AG04450 (cell line): ENCODE measurements at regions not wholly inside any gene's neighbourhood (a gene's known extent, or its start where the extent isn't known, plus 50 kb on each side); places are given as distances from the start of the nearest gene placed in this dataset.
"Not testable (repeated sequence)": the region's sequence is repeated elsewhere in the genome, so short reads cannot be mapped to it uniquely, and the experiment has no call there.

Experiments
- CTCF ChIA-PET: fragments of 300-600, 350-600 bp; formaldehyde crosslinking; extraction: SDS; loops from one replicate; lab custom pipeline; 2022; ENCODE audit warnings: antibody characterized with exemption, inconsistent platforms; lab: Charles Lee
- POLR2A ChIA-PET: fragments of 350-600 bp; formaldehyde crosslinking; extraction: SDS; loops from one replicate; lab custom pipeline; 2021; ENCODE audit warnings: antibody characterized with exemption, inconsistent platforms; lab: Yijun Ruan, JAX
- DNase-seq: peaks from one replicate; pipeline ENCODE4 v3.0.0-alpha.2; 2011; ENCODE audit warnings: low read depth, low spot score
- H3K27ac ChIP-seq: one replicate; pipeline ENCODE4 v1.5.1; 2012; ENCODE audit warnings: low read depth, low read length, control low read depth
- H3K27me3 ChIP-seq: one replicate; pipeline ENCODE4 v1.6.0; 2012; ENCODE audit warnings: low read length; ENCODE audit not compliant: control insufficient read depth, insufficient read depth
- H3K4me3 ChIP-seq: 2 replicates; pipeline ENCODE4 v1.5.1; 2011; ENCODE audit warnings: mild to moderate bottlenecking, low read depth, low read length, control low read depth
- H3K9me3 ChIP-seq: 2 replicates; pipeline ENCODE4 v1.5.1; 2012; ENCODE audit warnings: low read length; ENCODE audit not compliant: control insufficient read depth, insufficient read depth
- CTCF ChIP-seq: IDR thresholded peaks from 2 replicates; pipeline ENCODE4 v1.5.1; 2011; ENCODE audit warnings: low read depth, low read length, control low read depth, inconsistent platforms

GRCh38 chr1:224543453-224543852 lies 72.7 kb upstream of the CNIH3 start:
- no peak for DNase-seq
- H3K27me3 ChIP-seq: no peaks in the 10 kb centered on the region
- H3K4me3 ChIP-seq: no peak overlapping the region
- TF ChIP-seq CTCF: no peak
- CTCF ChIA-PET: interaction anchor here (0.6 to 2.9 kb wide), 5 partner anchors 30 to 352 kb away, joined by 3 to 18 read pairs (median 8); no protein-coding TSS in a partner anchor
- H3K9me3 ChIP-seq: no peaks in the 10 kb centered on the region
- POLR2A ChIA-PET: interaction anchor here (0.6 to 1.3 kb wide), 2 partner anchors 13 to 14 kb away, joined by 3 to 4 read pairs; no protein-coding TSS in a partner anchor
- H3K27ac ChIP-seq: peak overlapping the region; percentile 89

- no peak for DNase-seq
- TF ChIP-seq CTCF: no peak
Measured at GRCh38 chr1:224544346-224545110, 71.6 kb upstream of the CNIH3 start.

GRCh38 chr1:224545571-224545970 lies 70.5 kb upstream of the CNIH3 start:
- Histone ChIP-seq H3K4me3 (no peak overlapping the region), H3K27ac (no peak overlapping the region), H3K27me3 (no peaks in the 10 kb centered on the region), H3K9me3 (no peaks in the 10 kb centered on the region)
- no peak for DNase-seq
- ChIA-PET CTCF (interaction anchor here (0.6 to 2.9 kb wide), 4 partner anchors 32 to 307 kb away, joined by 3 to 18 read pairs (median 6); no protein-coding TSS in a partner anchor), POLR2A (no interaction called here)
- TF ChIP-seq CTCF: no peak

More at GRCh38 chr1:224544346-224545110, 71.6 kb upstream of the CNIH3 start:
- CTCF ChIA-PET: interaction anchor here (0.6 to 2.9 kb wide), 4 partner anchors 31 to 308 kb away, joined by 3 to 18 read pairs (median 6); no protein-coding TSS in a partner anchor
- Histone ChIP-seq H3K27ac (peak overlapping the region; percentile 22), H3K9me3 (no peaks in the 10 kb centered on the region), H3K4me3 (no peak overlapping the region), H3K27me3 (no peaks in the 10 kb centered on the region)
- POLR2A ChIA-PET: no interaction called here

- no peak for DNase-seq
- H3K27me3 ChIP-seq: no peaks in the 10 kb centered on the region
- no peak for TF ChIP-seq CTCF
- no peaks in the 10 kb centered on the region for H3K9me3 ChIP-seq
- H3K4me3 ChIP-seq: no peak overlapping the region
- no peak overlapping the region for H3K27ac ChIP-seq
- ChIA-PET CTCF (no interaction called here), POLR2A (no interaction called here)
Measured at GRCh38 chr1:224548676-224549075, 67.4 kb upstream of the CNIH3 start.

DNA sequence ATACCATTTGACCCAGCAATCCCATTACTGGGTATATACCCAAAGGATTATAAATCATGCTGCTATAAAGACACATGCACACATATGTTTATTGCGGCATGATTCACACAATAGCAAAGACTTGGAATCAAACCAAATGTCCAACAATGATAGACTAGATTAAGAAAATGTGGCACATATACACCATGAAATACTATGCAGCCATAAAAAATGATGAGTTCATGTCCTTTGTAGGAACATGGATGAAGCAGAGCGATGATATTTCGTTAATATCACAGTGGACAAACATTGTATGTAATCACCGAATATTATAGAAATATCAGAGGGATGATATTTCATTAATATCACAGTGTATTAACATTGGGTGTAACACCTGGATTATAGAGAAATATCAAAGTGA lies 64.9 kb upstream of the CNIH3 start:
- H3K27ac ChIP-seq, DNase-seq, CTCF ChIA-PET, H3K27me3 ChIP-seq, H3K4me3 ChIP-seq, H3K9me3 ChIP-seq, POLR2A ChIA-PET: not testable (repeated sequence)
